Body of pancreas (tissue), 4 donors: ENCODE measurements at regions not wholly inside any gene's neighbourhood (a gene's known extent, or its start where the extent isn't known, plus 50 kb on each side); places are given as distances from the start of the nearest gene placed in this dataset.

Experiments used
- ATAC-seq: fragments of 150-250 bp; one replicate; pipeline ENCODE4 v1.9.1; 2016
- DNase-seq, 4 donors: peaks; one replicate each; pipeline ENCODE4 v3.0.0-alpha.2; 2019
- H3K27ac ChIP-seq, 4 donors: fragments of 200-600 bp; sonication (generic); 1 replicate in 3 of 4; 2 replicates in 1 of 4; pipeline versions ENCODE4 v1.5.1 to v1.6.1; 2016 to 2019; ENCODE audit warnings: mild to moderate bottlenecking in 1 of 4, mixed read lengths in 1 of 4, moderate library complexity in 1 of 4
- H3K27me3 ChIP-seq, 2 donors: fragments of 200-600 bp; sonication (generic); one replicate each; pipeline ENCODE4 v1.6.0; 2016; ENCODE audit warnings: mild to moderate bottlenecking in 1 of 2
- H3K36me3 ChIP-seq, 2 donors: fragments of 200-600 bp; sonication (generic); replicated peaks in 1 of 2; 2 replicates each; pipeline ENCODE4 v1.5.1; 2016; ENCODE audit warnings: low read depth in 2 of 2; ENCODE audit not compliant: insufficient read depth in 1 of 2
- H3K4me1 ChIP-seq: fragments of 200-600 bp; sonication (generic); one replicate; pipeline ENCODE4 v1.6.0; 2016
- H3K4me3 ChIP-seq, 2 donors: fragments of 200-600 bp; sonication (generic); 1 replicate in 1 of 2; 2 replicates in 1 of 2; pipeline ENCODE4 v1.5.1; 2016 to 2019
- H3K9me3 ChIP-seq, 3 donors: fragments of 200-600 bp; sonication (generic); 1 replicate in 2 of 3; 2 replicates in 1 of 3; pipeline ENCODE4 v1.5.1; 2016
- POLR2A ChIP-seq, 3 donors: fragments of 450-650 bp; IDR thresholded peaks; one replicate each; pipeline ENCODE4 v1.6.1; 2016; ENCODE audit warnings: antibody characterized with exemption in 3 of 3, mild to moderate bottlenecking in 2 of 3
- WGBS, 2 donors: methylation state at CpG; one replicate each; pipeline ENCODE4 v1.1.5; 2017; 5-methylcytosine and 5-hydroxymethylcytosine counted together
- intact Hi-C: fragments of 100-400 bp; cut with DNase I; formaldehyde crosslinking; loops from one replicate; pipeline ENCODE4 v1.15.1; 2023
- TF ChIP-seq, protein P1 (sequence below), 7 experiments: fragments of 450-650 bp in 4 of 7; fragments of 200-600 bp in 3 of 7; sonication (generic) in 3 of 7; IDR thresholded peaks; one replicate each; pipeline ENCODE4 v1.5.1; 2016 to 2019; ENCODE audit warnings: antibody characterized with exemption in 7 of 7

DNA sequence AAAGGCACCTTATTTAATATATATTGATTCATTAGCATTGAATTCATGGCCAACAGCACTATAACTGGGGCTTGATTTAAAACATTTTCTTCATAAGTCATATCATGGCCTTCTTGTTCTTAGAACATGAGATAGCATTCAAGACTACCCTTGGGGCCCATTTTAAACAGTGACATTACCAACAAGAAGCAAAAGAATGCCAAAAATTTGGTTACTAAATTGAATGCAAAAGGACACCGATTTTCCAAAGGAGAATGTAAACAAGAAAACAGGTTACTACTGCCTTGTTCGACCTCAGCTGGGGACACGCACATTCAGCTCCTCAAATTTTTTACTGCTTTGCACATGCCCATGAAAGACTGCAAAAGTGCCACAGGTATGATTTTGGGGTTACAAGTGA is 219.4 kb upstream of the TLE4 start:
- DNase-seq (no peak), ATAC-seq (no peak)
- Histone ChIP-seq H3K4me3 (no peak overlapping the region), H3K27ac (no peak overlapping the region), H3K27me3 (no peaks in the 10 kb centered on the region), H3K9me3 (no peaks in the 10 kb centered on the region), H3K36me3 (no peaks in the 10 kb centered on the region), H3K4me1 (peaks cover 5% of the 10 kb centered on the region)
- WGBS, 2 donors, result 60 to 67% methylated on average over 3 of the region's 3 CpGs
- intact Hi-C loops, result no loop called here
- no peak for TF ChIP-seq POLR2A (IDR thresholded peaks at IDR 0.05)
- TF ChIP-seq, protein P1, sequence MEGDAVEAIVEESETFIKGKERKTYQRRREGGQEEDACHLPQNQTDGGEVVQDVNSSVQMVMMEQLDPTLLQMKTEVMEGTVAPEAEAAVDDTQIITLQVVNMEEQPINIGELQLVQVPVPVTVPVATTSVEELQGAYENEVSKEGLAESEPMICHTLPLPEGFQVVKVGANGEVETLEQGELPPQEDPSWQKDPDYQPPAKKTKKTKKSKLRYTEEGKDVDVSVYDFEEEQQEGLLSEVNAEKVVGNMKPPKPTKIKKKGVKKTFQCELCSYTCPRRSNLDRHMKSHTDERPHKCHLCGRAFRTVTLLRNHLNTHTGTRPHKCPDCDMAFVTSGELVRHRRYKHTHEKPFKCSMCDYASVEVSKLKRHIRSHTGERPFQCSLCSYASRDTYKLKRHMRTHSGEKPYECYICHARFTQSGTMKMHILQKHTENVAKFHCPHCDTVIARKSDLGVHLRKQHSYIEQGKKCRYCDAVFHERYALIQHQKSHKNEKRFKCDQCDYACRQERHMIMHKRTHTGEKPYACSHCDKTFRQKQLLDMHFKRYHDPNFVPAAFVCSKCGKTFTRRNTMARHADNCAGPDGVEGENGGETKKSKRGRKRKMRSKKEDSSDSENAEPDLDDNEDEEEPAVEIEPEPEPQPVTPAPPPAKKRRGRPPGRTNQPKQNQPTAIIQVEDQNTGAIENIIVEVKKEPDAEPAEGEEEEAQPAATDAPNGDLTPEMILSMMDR (IDR thresholded peaks at IDR 0.05), result no peak

DNA sequence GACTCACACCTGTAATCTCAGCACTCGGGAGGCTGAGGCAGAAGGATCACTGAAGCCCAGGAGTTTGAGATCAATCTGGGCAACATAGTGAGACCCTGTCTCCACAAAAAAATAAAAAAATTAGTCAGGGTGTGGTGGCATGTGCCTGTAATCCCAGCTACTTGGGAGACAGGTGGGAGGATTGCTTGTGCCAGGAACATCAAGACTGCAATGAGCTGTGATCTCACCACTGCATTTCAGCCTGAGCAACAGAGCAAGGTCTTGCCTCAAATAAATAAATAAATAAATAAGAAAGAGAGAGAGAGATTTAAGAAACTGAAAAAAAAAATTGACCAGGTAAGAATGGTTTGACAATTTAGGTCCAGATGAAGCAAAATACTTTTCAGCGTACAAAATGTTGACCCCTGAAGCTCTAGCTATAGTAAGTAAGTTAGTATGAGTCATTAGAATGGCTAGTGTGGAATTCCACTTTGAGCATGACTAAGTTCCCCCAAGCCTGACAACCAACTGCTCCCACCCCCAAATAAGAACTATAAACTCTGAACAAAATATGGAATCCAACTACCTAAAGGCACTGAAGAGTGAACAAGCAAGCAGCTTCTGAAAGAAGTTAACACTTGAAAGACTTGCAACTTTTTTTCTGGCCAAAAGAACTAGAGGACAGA is 217.8 kb upstream of the TLE4 start:
- Histone ChIP-seq H3K27me3 (no peaks in the 10 kb centered on the region), H3K4me3 (no peak overlapping the region), H3K36me3 (no peaks in the 10 kb centered on the region), H3K4me1 (peaks cover 12% of the 10 kb centered on the region), H3K9me3 (no peaks in the 10 kb centered on the region), H3K27ac (no peak overlapping the region)
- no peak for ATAC-seq
- intact Hi-C loops, result no loop called here
- DNase-seq, result no peak
- TF ChIP-seq, protein P1 (IDR thresholded peaks at IDR 0.05), result no peak
- no peak for TF ChIP-seq POLR2A (IDR thresholded peaks at IDR 0.05)
- 98% methylated on average over 2 of the region's 2 CpGs for WGBS, 2 donors

DNA sequence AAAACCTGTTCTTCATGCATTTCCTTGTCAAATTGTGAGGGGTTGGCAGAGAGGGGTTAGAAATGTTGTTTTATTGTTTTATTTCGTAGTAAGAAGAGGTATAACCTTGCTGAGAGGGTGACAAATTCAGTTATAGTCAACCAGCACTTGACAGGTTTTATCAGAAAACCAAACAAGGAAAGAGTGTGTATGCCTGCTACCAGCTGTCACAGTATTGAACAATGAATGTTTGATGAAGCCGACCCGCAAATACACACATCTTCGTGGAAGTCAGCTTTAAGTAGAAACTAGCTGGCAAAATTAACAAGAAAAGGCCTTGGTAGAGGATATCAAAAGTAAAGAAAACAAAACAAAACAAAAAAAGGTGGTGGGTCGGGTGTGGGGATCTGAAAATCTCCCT is 214.6 kb upstream of the TLE4 start:
- Histone ChIP-seq H3K9me3 (no peaks in the 10 kb centered on the region), H3K27me3 (no peaks in the 10 kb centered on the region), H3K36me3 (no peaks in the 10 kb centered on the region), H3K4me1 (peaks cover 12% of the 10 kb centered on the region), H3K4me3 (no peak overlapping the region), H3K27ac (no peak overlapping the region)
- peak in 2 of 4 donors; percentile 11 to 12 for DNase-seq
- intact Hi-C loops, result no loop called here
- TF ChIP-seq, protein P1 (IDR thresholded peaks at IDR 0.05), result no peak
- TF ChIP-seq POLR2A (IDR thresholded peaks at IDR 0.05), result no peak
- WGBS, 2 donors, result 16 to 27% methylated on average over 5 of the region's 5 CpGs
- ATAC-seq, result peak; percentile 15

DNA sequence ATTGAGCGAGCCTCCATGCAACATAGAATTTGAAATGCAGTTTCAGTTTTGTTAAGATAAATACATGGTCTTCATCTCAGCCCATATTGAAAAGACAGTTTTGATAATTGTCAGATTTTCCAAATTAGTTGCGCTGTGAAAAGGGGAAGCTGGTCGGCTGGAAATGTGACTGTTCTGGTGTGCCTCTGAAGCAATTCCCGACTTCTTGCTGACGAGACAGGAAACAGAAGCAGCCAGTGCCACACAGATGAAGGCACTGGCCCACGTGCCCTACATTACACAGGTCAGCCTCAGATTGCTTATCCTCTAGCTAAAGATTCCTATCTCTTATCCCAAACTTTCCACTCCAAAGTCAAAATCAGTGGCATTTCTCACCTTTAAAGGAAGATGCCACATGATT is 214.1 kb upstream of the TLE4 start:
- H3K4me1 ChIP-seq, result peaks cover 12% of the 10 kb centered on the region
- intact Hi-C loops, result no loop called here
- no peaks in the 10 kb centered on the region for H3K27me3 ChIP-seq
- ATAC-seq, result peak; percentile 55
- H3K27ac ChIP-seq, result no peak overlapping the region
- no peaks in the 10 kb centered on the region for H3K36me3 ChIP-seq
- WGBS, 2 donors, result 6 to 13% methylated on average over 6 of the region's 6 CpGs
- no peak overlapping the region for H3K4me3 ChIP-seq
- no peaks in the 10 kb centered on the region for H3K9me3 ChIP-seq
- DNase-seq, result peak in 3 of 4 donors; percentile 21 to 51 (median 40)
- no peak for TF ChIP-seq POLR2A (IDR thresholded peaks at IDR 0.05)
- TF ChIP-seq, protein P1 (IDR thresholded peaks at IDR 0.05), result no peak
